Psoas muscle (tissue), 7 donors: ENCODE measurements at regions not wholly inside any gene's neighbourhood (a gene's known extent, or its start where the extent isn't known, plus 50 kb on each side); places are given as distances from the start of the nearest gene placed in this dataset.

Source experiments
- ATAC-seq, 4 donors: fragments of 200-7000 bp; cut with Tn5 transposase; one replicate each; pipeline ENCODE4 v1.9.1; 2020; ENCODE audit warnings: moderate library complexity in 3 of 4, mild to moderate bottlenecking in 2 of 4
- DNase-seq, 2 donors: peaks; one replicate each; pipeline ENCODE4 v3.0.0-alpha.2; 2020
- H3K27ac ChIP-seq: fragments of 200-600 bp; one replicate; pipeline ENCODE4 v1.8.0; 2022
- H3K27me3 ChIP-seq, 3 donors: fragments of 200-600 bp in 1 of 3; one replicate each; pipeline versions ENCODE4 v1.6.1 to v1.8.0; 2013 to 2022; ENCODE audit warnings: low read length in 2 of 3, mild to moderate bottlenecking in 2 of 3, moderate library complexity in 1 of 3; ENCODE audit not compliant: insufficient read depth in 3 of 3
- H3K36me3 ChIP-seq, 2 donors: fragments of 200-600 bp in 1 of 2; one replicate each; pipeline versions ENCODE4 v1.6.1 to v1.8.0; 2013 to 2022; ENCODE audit warnings: low read depth in 1 of 2, mild to moderate bottlenecking in 1 of 2, moderate library complexity in 1 of 2; ENCODE audit not compliant: insufficient read depth in 1 of 2
- H3K4me1 ChIP-seq: fragments of 200-600 bp; one replicate; pipeline ENCODE4 v1.8.0; 2022
- H3K4me3 ChIP-seq: fragments of 200-600 bp; one replicate; pipeline ENCODE4 v1.8.0; 2022; ENCODE audit warnings: mild to moderate bottlenecking
- H3K9me3 ChIP-seq: fragments of 200-600 bp; one replicate; pipeline ENCODE4 v1.8.0; 2022
- WGBS, 3 donors: extraction: QIAGEN DNeasy Blood & Tissue Kit; methylation state at CpG; one replicate each; pipeline versions ENCODE4 v1.1.6 to v1.1.7; 2013; 5-methylcytosine and 5-hydroxymethylcytosine counted together
- intact Hi-C, 2 donors: fragments of 100-400 bp; cut with DNase I; formaldehyde crosslinking; loops; one replicate each; pipeline versions ENCODE4 v1.11.0 to v1.14.2; 2022
- TF ChIP-seq, protein P1 (sequence below): fragments of 200-600 bp; IDR thresholded peaks from one replicate; pipeline ENCODE4 v1.8.0; 2022; ENCODE audit warnings: antibody characterized with exemption
- donor health status: healthy with polysubstance abuse.
- donor health status: DM: no; HTN: no; CAD: no; lungs with moderate emphysema.
- donor health status: Bipolar disorder and iron deficiency.
- donor health status: healthy.
- donor health status: DM: yes; HTN: yes; CAD: no.
- donor health status: DM: no; HTN: no; CAD: no.
- donor health status: DM: yes; HTN: yes; CAD: no.

DNA sequence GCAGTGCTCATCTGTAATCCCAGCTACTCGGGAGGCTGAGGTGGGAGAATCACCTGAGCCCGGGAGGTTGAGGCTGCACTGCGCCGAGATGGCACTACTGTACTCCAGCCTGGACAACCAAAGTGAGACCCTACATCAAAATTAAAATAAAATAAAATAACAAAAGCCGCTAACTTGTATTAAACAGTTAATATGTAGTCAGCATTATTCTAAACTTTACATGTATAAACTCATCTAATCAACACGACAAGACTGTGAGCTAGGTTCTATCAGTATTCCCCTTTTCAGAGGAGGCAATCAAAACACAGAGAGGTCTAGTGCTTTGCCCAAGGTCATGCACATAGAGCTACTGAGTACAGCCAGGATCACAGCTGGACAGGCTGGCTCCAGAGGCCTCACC is 111.7 kb upstream of the LINGO1 start:
- H3K27ac ChIP-seq = no peak overlapping the region
- H3K4me1 ChIP-seq = no peaks in the 10 kb centered on the region
- no peak for DNase-seq
- intact Hi-C loops = no loop called here
- TF ChIP-seq, protein P1, sequence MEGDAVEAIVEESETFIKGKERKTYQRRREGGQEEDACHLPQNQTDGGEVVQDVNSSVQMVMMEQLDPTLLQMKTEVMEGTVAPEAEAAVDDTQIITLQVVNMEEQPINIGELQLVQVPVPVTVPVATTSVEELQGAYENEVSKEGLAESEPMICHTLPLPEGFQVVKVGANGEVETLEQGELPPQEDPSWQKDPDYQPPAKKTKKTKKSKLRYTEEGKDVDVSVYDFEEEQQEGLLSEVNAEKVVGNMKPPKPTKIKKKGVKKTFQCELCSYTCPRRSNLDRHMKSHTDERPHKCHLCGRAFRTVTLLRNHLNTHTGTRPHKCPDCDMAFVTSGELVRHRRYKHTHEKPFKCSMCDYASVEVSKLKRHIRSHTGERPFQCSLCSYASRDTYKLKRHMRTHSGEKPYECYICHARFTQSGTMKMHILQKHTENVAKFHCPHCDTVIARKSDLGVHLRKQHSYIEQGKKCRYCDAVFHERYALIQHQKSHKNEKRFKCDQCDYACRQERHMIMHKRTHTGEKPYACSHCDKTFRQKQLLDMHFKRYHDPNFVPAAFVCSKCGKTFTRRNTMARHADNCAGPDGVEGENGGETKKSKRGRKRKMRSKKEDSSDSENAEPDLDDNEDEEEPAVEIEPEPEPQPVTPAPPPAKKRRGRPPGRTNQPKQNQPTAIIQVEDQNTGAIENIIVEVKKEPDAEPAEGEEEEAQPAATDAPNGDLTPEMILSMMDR = no peak
- H3K4me3 ChIP-seq = no peak overlapping the region
- no peak for ATAC-seq
- no peaks in the 10 kb centered on the region for H3K36me3 ChIP-seq
- no peaks in the 10 kb centered on the region for H3K9me3 ChIP-seq
- H3K27me3 ChIP-seq = peaks cover 0 to 31% (median 4%) of the 10 kb centered on the region in 3 donors
- WGBS, 3 donors = 90 to 95% (median 92%) methylated on average over 6 of the region's 6 CpGs

DNA sequence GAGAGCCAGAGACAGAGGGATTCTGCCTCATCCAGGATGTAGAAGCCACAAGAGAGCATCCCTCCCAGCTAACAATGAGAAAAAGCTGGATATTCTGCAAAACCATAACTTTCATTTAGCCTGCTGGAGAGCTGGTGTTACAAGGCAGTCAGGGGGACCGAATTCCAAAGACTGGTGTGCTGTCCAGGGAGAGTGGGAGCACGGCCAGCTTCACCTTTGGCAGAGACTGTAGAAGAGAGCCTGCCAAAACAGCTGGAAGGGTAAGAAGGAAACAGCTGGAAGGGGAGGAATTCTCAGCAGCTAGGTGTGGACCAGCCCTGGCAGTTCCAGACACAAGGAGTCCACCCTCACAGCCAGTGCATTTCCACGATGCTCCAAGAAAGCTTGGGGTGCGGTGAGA is 109.9 kb upstream of the LINGO1 start:
- intact Hi-C loops = no loop called here
- WGBS, 3 donors = 39 to 45% (median 42%) methylated on average over 4 of the region's 4 CpGs
- H3K27ac ChIP-seq = no peak overlapping the region
- TF ChIP-seq, protein P1 = no peak
- H3K36me3 ChIP-seq = no peaks in the 10 kb centered on the region
- H3K4me1 ChIP-seq = no peaks in the 10 kb centered on the region
- DNase-seq (no peak), ATAC-seq (no peak)
- no peak overlapping the region for H3K4me3 ChIP-seq
- peaks cover 0 to 37% (median 4%) of the 10 kb centered on the region in 3 donors for H3K27me3 ChIP-seq
- no peaks in the 10 kb centered on the region for H3K9me3 ChIP-seq

DNA sequence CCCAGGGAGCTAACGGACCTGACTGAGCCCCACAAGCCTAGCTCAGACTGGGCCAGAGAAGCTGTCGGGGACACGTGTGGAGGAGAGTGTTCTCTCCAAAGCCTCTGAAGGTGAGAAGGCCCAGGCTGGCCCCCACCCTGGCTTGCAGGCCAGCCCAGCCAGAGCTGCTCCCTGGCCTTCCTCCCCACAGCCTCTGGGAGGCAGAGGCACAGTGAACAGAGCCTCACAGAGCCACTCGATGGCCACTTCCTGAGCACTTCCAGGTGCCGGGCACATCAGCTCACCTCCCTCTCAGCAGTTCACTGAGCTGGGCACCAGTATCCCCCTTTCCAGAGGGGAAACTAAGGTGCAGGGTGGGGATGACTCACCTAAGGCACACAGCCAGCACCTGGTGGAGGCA is 109.4 kb upstream of the LINGO1 start:
- no peaks in the 10 kb centered on the region for H3K9me3 ChIP-seq
- no peak overlapping the region for H3K27ac ChIP-seq
- intact Hi-C loops = no loop called here
- peaks cover 0 to 37% (median 2%) of the 10 kb centered on the region in 3 donors for H3K27me3 ChIP-seq
- no peak overlapping the region for H3K4me3 ChIP-seq
- no peak for ATAC-seq
- H3K4me1 ChIP-seq = no peaks in the 10 kb centered on the region
- no peaks in the 10 kb centered on the region for H3K36me3 ChIP-seq
- TF ChIP-seq, protein P1 = no peak
- 64 to 79% (median 72%) methylated on average over 4 to 5 of the region's 5 CpGs for WGBS, 3 donors
- no peak for DNase-seq

DNA sequence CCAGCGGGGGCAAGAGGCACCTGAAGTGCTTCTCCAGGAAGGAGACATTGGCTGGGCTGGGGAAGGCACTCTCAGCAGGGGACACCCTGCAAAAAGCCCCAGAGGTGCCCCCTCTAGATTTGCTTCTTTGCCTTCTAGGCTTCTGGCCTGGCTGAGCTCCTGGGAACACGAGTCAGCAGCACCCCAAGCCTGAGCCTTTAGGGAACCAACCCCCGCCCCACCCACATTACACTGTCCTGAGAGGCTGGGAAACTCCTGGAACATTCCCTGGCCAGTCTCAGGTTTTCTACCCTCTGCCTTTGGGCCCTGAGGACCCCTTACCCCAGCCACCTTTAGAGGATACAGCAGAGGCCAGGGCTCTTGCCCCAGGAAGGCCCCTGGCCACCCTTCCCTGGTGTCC is 108.4 kb upstream of the LINGO1 start:
- Histone ChIP-seq H3K4me3 (no peak overlapping the region), H3K27ac (no peak overlapping the region), H3K4me1 (no peaks in the 10 kb centered on the region), H3K36me3 (no peaks in the 10 kb centered on the region), H3K9me3 (no peaks in the 10 kb centered on the region), H3K27me3 (peaks cover 0 to 37% (median 2%) of the 10 kb centered on the region in 3 donors)
- TF ChIP-seq, protein P1 = no peak
- ATAC-seq = no peak
- no peak for DNase-seq
- intact Hi-C loops = no loop called here
- WGBS, 3 donors = 90 to 96% (median 92%) methylated on average over 3 of the region's 3 CpGs
